PC-3 (cell line): ENCODE measurements at regions not wholly inside any gene's neighbourhood (a gene's known extent, or its start where the extent isn't known, plus 50 kb on each side); places are given as distances from the start of the nearest gene placed in this dataset.

Experiments used
- ATAC-seq: fragments of 200-7000 bp; cut with Tn5 transposase; 2 replicates; pipeline ENCODE4 v1.9.1; 2020; ENCODE audit warnings: mild to moderate bottlenecking, moderate library complexity
- BruUV-seq: library from RNA; stranded (reverse); fragments of 400-500 nt; replicated peaks from 2 replicates; lab custom pipeline; 2021; lab: Mats Ljungman, UMichigan
- CTCF ChIA-PET: fragments of 300-600 bp; sonication (Branson Sonifier 250); formaldehyde crosslinking; loops from one replicate; lab custom pipeline; 2022; ENCODE audit warnings: antibody characterized with exemption; lab: Charles Lee
- POLR2A ChIA-PET: fragments of 300-600 bp; sonication (Branson Sonifier 250); formaldehyde crosslinking; loops from one replicate; lab custom pipeline; 2022; ENCODE audit warnings: antibody characterized with exemption; ENCODE audit not compliant: unreplicated experiment; lab: Charles Lee
- DNase-seq: peaks from one replicate; pipeline ENCODE4 v3.0.0-alpha.2; 2015
- H2AFZ ChIP-seq: fragments of 300-600 bp; sonication (generic); 2 replicates; pipeline ENCODE4 v1.6.0; 2016; ENCODE audit warnings: antibody characterized with exemption, low read length
- H3F3A ChIP-seq: fragments of 300-600 bp; sonication (generic); one replicate; pipeline ENCODE4 v1.6.0; 2017; ENCODE audit warnings: antibody characterized with exemption, low read length, control low read depth, mild to moderate bottlenecking; ENCODE audit not compliant: unreplicated experiment
- H3K27ac ChIP-seq: fragments of 300-600 bp; sonication (generic); 2 replicates; pipeline ENCODE4 v1.5.1; 2016; ENCODE audit warnings: mild to moderate bottlenecking, low read length
- H3K27me3 ChIP-seq: fragments of 300-600 bp; sonication (generic); 2 replicates; pipeline ENCODE4 v1.6.1; 2016; ENCODE audit warnings: low read length, mixed read lengths
- H3K36me3 ChIP-seq: fragments of 300-600 bp; sonication (generic); 2 replicates; pipeline ENCODE4 v1.6.1; 2016; ENCODE audit warnings: low read depth, mixed run types, low read length, mixed read lengths
- H3K4me1 ChIP-seq: fragments of 300-600 bp; sonication (generic); 2 replicates; pipeline ENCODE4 v1.5.1; 2016; ENCODE audit warnings: low read length; ENCODE audit not compliant: insufficient read depth
- H3K4me2 ChIP-seq: fragments of 300-600 bp; sonication (generic); 2 replicates; pipeline ENCODE4 v1.6.0; 2016; ENCODE audit warnings: low read length
- H3K4me3 ChIP-seq: fragments of 300-600 bp; sonication (generic); 2 replicates; pipeline ENCODE4 v1.5.1; 2016; ENCODE audit warnings: mild to moderate bottlenecking, low read length, mixed read lengths
- H3K79me2 ChIP-seq: fragments of 300-600 bp; sonication (generic); 2 replicates; pipeline ENCODE4 v1.6.1; 2017; ENCODE audit warnings: low read length, mixed read lengths
- H3K9ac ChIP-seq: fragments of 300-600 bp; sonication (generic); 2 replicates; pipeline ENCODE4 v1.6.0; 2016; ENCODE audit warnings: mild to moderate bottlenecking, low read length
- H3K9me2 ChIP-seq: fragments of 300-600 bp; sonication (generic); replicated peaks from 2 replicates; pipeline ENCODE4 v1.6.1; 2016; ENCODE audit warnings: mixed run types, low read length, mixed read lengths
- H3K9me3 ChIP-seq: fragments of 300-600 bp; sonication (generic); 2 replicates; pipeline ENCODE4 v1.6.1; 2016; ENCODE audit warnings: low read length, mixed read lengths
- H4K20me1 ChIP-seq: fragments of 300-600 bp; sonication (generic); 2 replicates; pipeline ENCODE4 v1.6.1; 2016; ENCODE audit warnings: low read length, mixed read lengths
- EZH2 ChIP-seq: fragments of 300-600 bp; sonication (generic); IDR thresholded peaks from one replicate; pipeline ENCODE4 v1.6.1; 2017; ENCODE audit warnings: antibody characterized with exemption, mild to moderate bottlenecking, low read length; ENCODE audit not compliant: unreplicated experiment
- EZH2phosphoT487 ChIP-seq: fragments of 300-600 bp; sonication (generic); IDR thresholded peaks from 2 replicates; pipeline ENCODE4 v1.6.1; 2018; ENCODE audit warnings: mild to moderate bottlenecking, antibody characterized with exemption, low read length, borderline replicate concordance
- intact Hi-C: fragments of 100-400 bp; cut with micrococcal nuclease; formaldehyde crosslinking; loops from 2 replicates; pipeline ENCODE4 v1.9.0; 2023
- TF ChIP-seq, protein P1 (sequence below): fragments of 300-600 bp; sonication (generic); conservative IDR thresholded peaks from 2 replicates; pipeline ENCODE4 v1.5.1; 2017; ENCODE audit warnings: antibody characterized with exemption, low read depth, mild to moderate bottlenecking, low read length

DNA sequence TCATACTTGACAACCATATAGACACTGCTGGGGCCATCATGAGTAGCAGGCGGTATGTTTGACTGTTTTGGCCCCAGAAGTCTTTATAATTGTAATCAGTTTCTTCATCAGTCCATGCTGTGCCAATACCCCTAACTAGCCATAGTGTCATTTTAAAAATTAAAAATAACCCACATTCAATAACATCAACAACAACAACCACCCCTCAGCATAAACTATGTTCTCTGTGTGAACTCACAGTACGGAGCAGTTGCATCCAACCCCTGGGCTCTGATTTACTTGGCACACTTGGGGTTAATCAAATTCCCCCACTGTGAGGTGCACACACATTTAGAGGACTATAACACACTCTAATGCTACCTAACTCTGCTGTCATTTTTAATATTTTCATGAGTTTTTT is 553.7 kb downstream of the USP25 start:
- H3K4me2 ChIP-seq = no peak overlapping the region
- ChIA-PET CTCF (no interaction called here), POLR2A (no interaction called here)
- no peak overlapping the region for H2AFZ ChIP-seq
- no TSS peak for BruUV-seq
- no peaks in the 10 kb centered on the region for H3K9me2 ChIP-seq
- no peaks in the 10 kb centered on the region for H3F3A ChIP-seq
- no peaks in the 10 kb centered on the region for H3K4me1 ChIP-seq
- H3K27ac ChIP-seq = no peak overlapping the region
- no peaks in the 10 kb centered on the region for H4K20me1 ChIP-seq
- H3K79me2 ChIP-seq = no peaks in the 10 kb centered on the region
- intact Hi-C loops = no loop called here
- no peak overlapping the region for H3K9ac ChIP-seq
- H3K27me3 ChIP-seq = peaks cover 51% of the 10 kb centered on the region
- ATAC-seq = no peak
- no peak for DNase-seq
- no peak overlapping the region for H3K4me3 ChIP-seq
- no peaks in the 10 kb centered on the region for H3K9me3 ChIP-seq
- TF ChIP-seq, protein P1, sequence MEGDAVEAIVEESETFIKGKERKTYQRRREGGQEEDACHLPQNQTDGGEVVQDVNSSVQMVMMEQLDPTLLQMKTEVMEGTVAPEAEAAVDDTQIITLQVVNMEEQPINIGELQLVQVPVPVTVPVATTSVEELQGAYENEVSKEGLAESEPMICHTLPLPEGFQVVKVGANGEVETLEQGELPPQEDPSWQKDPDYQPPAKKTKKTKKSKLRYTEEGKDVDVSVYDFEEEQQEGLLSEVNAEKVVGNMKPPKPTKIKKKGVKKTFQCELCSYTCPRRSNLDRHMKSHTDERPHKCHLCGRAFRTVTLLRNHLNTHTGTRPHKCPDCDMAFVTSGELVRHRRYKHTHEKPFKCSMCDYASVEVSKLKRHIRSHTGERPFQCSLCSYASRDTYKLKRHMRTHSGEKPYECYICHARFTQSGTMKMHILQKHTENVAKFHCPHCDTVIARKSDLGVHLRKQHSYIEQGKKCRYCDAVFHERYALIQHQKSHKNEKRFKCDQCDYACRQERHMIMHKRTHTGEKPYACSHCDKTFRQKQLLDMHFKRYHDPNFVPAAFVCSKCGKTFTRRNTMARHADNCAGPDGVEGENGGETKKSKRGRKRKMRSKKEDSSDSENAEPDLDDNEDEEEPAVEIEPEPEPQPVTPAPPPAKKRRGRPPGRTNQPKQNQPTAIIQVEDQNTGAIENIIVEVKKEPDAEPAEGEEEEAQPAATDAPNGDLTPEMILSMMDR = no peak
- TF ChIP-seq EZH2 = no peak
- H3K36me3 ChIP-seq = no peaks in the 10 kb centered on the region

DNA sequence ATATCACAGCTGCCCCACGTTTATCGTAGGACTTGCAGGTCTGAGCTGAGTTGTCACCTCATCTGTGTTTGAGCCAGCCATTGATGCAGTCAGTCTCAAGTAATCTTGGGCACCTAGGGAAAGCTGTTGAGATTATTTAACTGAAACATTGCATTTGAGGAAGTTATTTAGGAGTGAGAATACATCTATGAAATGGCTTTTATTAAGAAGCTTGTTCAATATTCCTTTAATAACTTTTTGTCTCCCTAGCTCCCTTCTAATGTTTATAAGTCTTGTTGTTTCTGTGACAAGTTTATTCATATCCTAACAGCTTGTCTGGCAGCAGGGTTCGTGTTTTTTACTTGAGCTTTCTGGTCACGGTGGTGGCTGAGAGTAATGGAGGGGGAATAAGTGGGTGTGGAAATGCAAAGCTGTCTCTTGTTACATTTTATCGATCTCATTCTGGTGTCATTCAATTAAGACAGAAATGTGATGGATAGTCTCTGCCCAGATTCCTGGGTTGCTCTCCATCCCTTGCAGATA is 555.9 kb downstream of the USP25 start:
- DNase-seq (no peak), ATAC-seq (no peak)
- Histone ChIP-seq H3K4me2 (no peak overlapping the region), H3K36me3 (no peaks in the 10 kb centered on the region), H3K9ac (no peak overlapping the region), H3K79me2 (no peaks in the 10 kb centered on the region), H2AFZ (no peak overlapping the region), H3K27ac (no peak overlapping the region), H3K9me2 (no peaks in the 10 kb centered on the region), H3K4me1 (no peaks in the 10 kb centered on the region), H3K9me3 (no peaks in the 10 kb centered on the region), H4K20me1 (no peaks in the 10 kb centered on the region), H3F3A (no peaks in the 10 kb centered on the region), H3K27me3 (peaks cover 44% of the 10 kb centered on the region), H3K4me3 (no peak overlapping the region)
- no TSS peak for BruUV-seq
- ChIA-PET POLR2A (no interaction called here), CTCF (no interaction called here)
- TF ChIP-seq EZH2 (no peak), EZH2phosphoT487 (no peak)
- TF ChIP-seq, protein P1 = no peak
- intact Hi-C loops = no loop called here

DNA sequence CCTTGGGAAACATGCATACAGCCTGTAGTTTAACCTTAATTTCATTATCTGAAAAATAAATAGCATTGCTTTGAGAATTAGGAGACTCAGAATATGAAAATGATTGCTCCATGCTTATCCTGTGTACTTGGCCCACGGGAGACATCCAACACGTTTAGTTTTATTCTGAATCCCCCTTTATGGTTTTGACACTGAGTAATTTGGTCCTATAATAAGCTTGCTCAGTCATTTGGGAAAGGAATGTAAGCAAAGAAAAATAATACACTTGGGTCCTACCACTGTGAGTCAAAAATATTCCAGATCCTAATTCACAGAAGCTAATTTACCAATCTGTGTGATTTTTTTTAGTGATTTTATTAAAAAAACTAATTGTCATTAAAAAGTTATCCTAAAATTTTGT is 557.3 kb downstream of the USP25 start:
- H3K9me3 ChIP-seq = no peaks in the 10 kb centered on the region
- H4K20me1 ChIP-seq = no peaks in the 10 kb centered on the region
- H3K4me1 ChIP-seq = no peaks in the 10 kb centered on the region
- H3K4me3 ChIP-seq = no peak overlapping the region
- no peak overlapping the region for H2AFZ ChIP-seq
- H3K9ac ChIP-seq = no peak overlapping the region
- ChIA-PET CTCF (no interaction called here), POLR2A (no interaction called here)
- TF ChIP-seq EZH2phosphoT487 = no peak
- TF ChIP-seq, protein P1 = no peak
- no peak for TF ChIP-seq EZH2
- no TSS peak for BruUV-seq
- ATAC-seq = no peak
- no peaks in the 10 kb centered on the region for H3K9me2 ChIP-seq
- no peaks in the 10 kb centered on the region for H3K79me2 ChIP-seq
- H3K4me2 ChIP-seq = no peak overlapping the region
- no peaks in the 10 kb centered on the region for H3F3A ChIP-seq
- intact Hi-C loops = no loop called here
- H3K27ac ChIP-seq = no peak overlapping the region
- peaks cover 33% of the 10 kb centered on the region; the same call in 1 of the 2 replicates for H3K27me3 ChIP-seq
- no peak for DNase-seq
- H3K36me3 ChIP-seq = no peaks in the 10 kb centered on the region
